ENCODE measurements at regions not wholly inside any gene's neighbourhood (a gene's known extent, or its start where the extent isn't known, plus 50 kb on each side); places are given as distances from the start of the nearest gene placed in this dataset.

DNA sequence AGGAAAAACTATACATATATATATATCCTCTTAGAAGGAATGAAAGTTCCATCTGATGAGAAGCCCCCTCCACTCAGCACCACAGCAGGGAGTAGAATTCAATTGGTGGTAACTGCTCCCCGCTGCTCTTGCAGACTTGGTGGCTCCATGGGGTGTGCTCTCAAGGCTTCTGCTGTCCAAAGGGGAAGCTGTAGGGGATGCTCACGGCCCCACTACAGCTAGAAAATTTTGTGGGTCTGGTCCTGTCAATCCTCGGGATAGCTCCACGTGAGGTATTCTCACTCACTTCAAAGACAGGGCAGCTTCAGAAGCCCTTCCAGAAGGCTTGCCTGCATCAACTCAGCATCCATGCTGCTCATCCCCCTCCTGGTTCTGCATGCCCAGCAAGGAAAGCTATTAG, 247.2 kb downstream of the CETN3 start:
- FAIRE-seq: no peak
- H3K4me2 ChIP-seq (ENCODE audit: low read length): no peak overlapping the region
- Mint-ChIP-seq H3K27ac (ENCODE audit: unreplicated experiment) (no peak overlapping the region), H3K9me3 (ENCODE audit: unreplicated experiment) (no peaks in the 10 kb centered on the region), H3K4me3 (ENCODE audit: unreplicated experiment) (no peak overlapping the region), H3K27me3 (ENCODE audit: low read depth, unreplicated experiment) (peaks cover 5% of the 10 kb centered on the region), H3K36me3 (ENCODE audit: low read depth, unreplicated experiment) (no peaks in the 10 kb centered on the region), H3K4me1 (ENCODE audit: low read depth, unreplicated experiment) (peaks cover 3% of the 10 kb centered on the region)
- H3K9ac ChIP-seq (ENCODE audit: low read length): no peak overlapping the region
- no peak overlapping the region for H3K4me3 ChIP-seq (ENCODE audit: insufficient read depth, low read depth, low read length)
- H3K79me2 ChIP-seq (ENCODE audit: insufficient read depth, low read length): no peaks in the 10 kb centered on the region
- no peaks in the 10 kb centered on the region for H4K20me1 ChIP-seq (ENCODE audit: insufficient read depth, low read length)
- H3K36me3 ChIP-seq (ENCODE audit: insufficient read depth, low read length): no peaks in the 10 kb centered on the region
- no peak for DNase-seq (ENCODE audit: low read depth)
- no peak overlapping the region for H3K27ac ChIP-seq (ENCODE audit: low read depth, low read length)
- H3K27me3 ChIP-seq (ENCODE audit: insufficient read depth, low read length): no peaks in the 10 kb centered on the region
- no peaks in the 10 kb centered on the region for H3K4me1 ChIP-seq (ENCODE audit: insufficient read depth, low read length)
- no peaks in the 10 kb centered on the region for H3K9me3 ChIP-seq (ENCODE audit: insufficient read depth, low read depth, low read length)
- TF ChIP-seq EZH2 (IDR thresholded peaks at IDR 0.05; ENCODE audit: insufficient read depth, low read length): no peak
- TF ChIP-seq, protein P1, sequence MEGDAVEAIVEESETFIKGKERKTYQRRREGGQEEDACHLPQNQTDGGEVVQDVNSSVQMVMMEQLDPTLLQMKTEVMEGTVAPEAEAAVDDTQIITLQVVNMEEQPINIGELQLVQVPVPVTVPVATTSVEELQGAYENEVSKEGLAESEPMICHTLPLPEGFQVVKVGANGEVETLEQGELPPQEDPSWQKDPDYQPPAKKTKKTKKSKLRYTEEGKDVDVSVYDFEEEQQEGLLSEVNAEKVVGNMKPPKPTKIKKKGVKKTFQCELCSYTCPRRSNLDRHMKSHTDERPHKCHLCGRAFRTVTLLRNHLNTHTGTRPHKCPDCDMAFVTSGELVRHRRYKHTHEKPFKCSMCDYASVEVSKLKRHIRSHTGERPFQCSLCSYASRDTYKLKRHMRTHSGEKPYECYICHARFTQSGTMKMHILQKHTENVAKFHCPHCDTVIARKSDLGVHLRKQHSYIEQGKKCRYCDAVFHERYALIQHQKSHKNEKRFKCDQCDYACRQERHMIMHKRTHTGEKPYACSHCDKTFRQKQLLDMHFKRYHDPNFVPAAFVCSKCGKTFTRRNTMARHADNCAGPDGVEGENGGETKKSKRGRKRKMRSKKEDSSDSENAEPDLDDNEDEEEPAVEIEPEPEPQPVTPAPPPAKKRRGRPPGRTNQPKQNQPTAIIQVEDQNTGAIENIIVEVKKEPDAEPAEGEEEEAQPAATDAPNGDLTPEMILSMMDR (IDR thresholded peaks at IDR 0.05; ENCODE audit: insufficient read depth, low read depth, low read length): no peak
- H2AFZ ChIP-seq (ENCODE audit: low read depth, low read length): no peak overlapping the region

DNA sequence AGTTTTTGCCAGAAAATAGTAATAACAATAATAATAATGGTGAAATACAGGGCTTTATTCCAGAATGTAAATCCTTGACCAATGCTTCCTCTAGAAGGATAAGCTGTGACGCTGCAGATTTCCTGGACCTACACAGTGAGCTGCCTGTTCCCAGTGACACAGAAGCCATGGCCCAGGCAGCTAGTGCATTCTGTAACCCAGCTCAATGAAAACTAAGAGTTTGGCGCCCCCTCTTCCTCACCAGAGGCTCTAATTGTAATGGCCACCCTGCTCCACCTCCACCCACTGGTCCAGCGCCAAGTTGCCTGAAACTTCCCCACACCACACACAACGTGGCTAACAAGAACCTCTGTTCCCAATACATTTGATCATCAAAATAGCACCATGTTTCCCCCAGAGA, 248.1 kb downstream of the CETN3 start:
- H3K27me3 ChIP-seq (ENCODE audit: insufficient read depth, low read length): no peaks in the 10 kb centered on the region
- no peak overlapping the region for H2AFZ ChIP-seq (ENCODE audit: low read depth, low read length)
- no peak overlapping the region for H3K27ac ChIP-seq (ENCODE audit: low read depth, low read length)
- DNase-seq (ENCODE audit: low read depth): peak; percentile 10
- H3K27ac Mint-ChIP-seq (ENCODE audit: unreplicated experiment): no peak overlapping the region
- no peaks in the 10 kb centered on the region for H3K9me3 Mint-ChIP-seq (ENCODE audit: unreplicated experiment)
- H3K4me3 Mint-ChIP-seq (ENCODE audit: unreplicated experiment): no peak overlapping the region
- no peaks in the 10 kb centered on the region for H3K36me3 ChIP-seq (ENCODE audit: insufficient read depth, low read length)
- no peaks in the 10 kb centered on the region for H3K79me2 ChIP-seq (ENCODE audit: insufficient read depth, low read length)
- no peak overlapping the region for H3K9ac ChIP-seq (ENCODE audit: low read length)
- peaks cover 2% of the 10 kb centered on the region for H3K27me3 Mint-ChIP-seq (ENCODE audit: low read depth, unreplicated experiment)
- FAIRE-seq: no peak
- H3K9me3 ChIP-seq (ENCODE audit: insufficient read depth, low read depth, low read length): no peaks in the 10 kb centered on the region
- TF ChIP-seq, protein P1 (IDR thresholded peaks at IDR 0.05; ENCODE audit: insufficient read depth, low read depth, low read length): peak; percentile 15
- no peak for TF ChIP-seq EZH2 (IDR thresholded peaks at IDR 0.05; ENCODE audit: insufficient read depth, low read length)
- no peaks in the 10 kb centered on the region for H4K20me1 ChIP-seq (ENCODE audit: insufficient read depth, low read length)
- H3K36me3 Mint-ChIP-seq (ENCODE audit: low read depth, unreplicated experiment): no peaks in the 10 kb centered on the region
- no peak overlapping the region for H3K4me3 ChIP-seq (ENCODE audit: insufficient read depth, low read depth, low read length)
- no peak overlapping the region for H3K4me2 ChIP-seq (ENCODE audit: low read length)
- peaks cover 3% of the 10 kb centered on the region for H3K4me1 Mint-ChIP-seq (ENCODE audit: low read depth, unreplicated experiment)
- H3K4me1 ChIP-seq (ENCODE audit: insufficient read depth, low read length): no peaks in the 10 kb centered on the region

DNA sequence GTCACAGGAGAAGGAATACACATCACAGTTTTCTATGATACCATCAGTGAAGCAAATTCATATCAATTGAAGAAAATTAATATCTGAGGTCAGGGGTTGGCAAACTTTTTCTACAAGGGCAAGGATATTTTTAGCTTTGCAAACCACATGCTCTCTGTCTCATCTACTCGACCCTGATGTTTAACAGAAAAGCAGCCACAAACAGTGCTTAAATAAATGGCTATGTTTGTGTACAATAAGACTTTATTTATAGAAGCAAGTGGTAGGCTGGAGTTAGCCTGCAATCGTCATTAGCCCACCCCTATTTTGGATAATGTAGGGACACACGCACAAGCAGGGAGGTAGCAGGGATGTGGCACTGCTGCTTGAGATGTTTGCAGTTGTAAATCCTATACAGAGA, 251.4 kb downstream of the CETN3 start:
- H3K4me1 Mint-ChIP-seq (ENCODE audit: low read depth, unreplicated experiment): peaks cover 3% of the 10 kb centered on the region
- H3K9me3 Mint-ChIP-seq (ENCODE audit: unreplicated experiment): peaks cover 4% of the 10 kb centered on the region
- H3K36me3 ChIP-seq (ENCODE audit: insufficient read depth, low read length): no peaks in the 10 kb centered on the region
- H3K9ac ChIP-seq (ENCODE audit: low read length): no peak overlapping the region
- no peaks in the 10 kb centered on the region for H4K20me1 ChIP-seq (ENCODE audit: insufficient read depth, low read length)
- no peak overlapping the region for H3K4me3 ChIP-seq (ENCODE audit: insufficient read depth, low read depth, low read length)
- H3K4me2 ChIP-seq (ENCODE audit: low read length): no peak overlapping the region
- peaks cover 2% of the 10 kb centered on the region for H3K27me3 Mint-ChIP-seq (ENCODE audit: low read depth, unreplicated experiment)
- H3K4me3 Mint-ChIP-seq (ENCODE audit: unreplicated experiment): no peak overlapping the region
- H3K27ac Mint-ChIP-seq (ENCODE audit: unreplicated experiment): no peak overlapping the region
- no peaks in the 10 kb centered on the region for H3K4me1 ChIP-seq (ENCODE audit: insufficient read depth, low read length)
- H3K36me3 Mint-ChIP-seq (ENCODE audit: low read depth, unreplicated experiment): no peaks in the 10 kb centered on the region
- no peak overlapping the region for H2AFZ ChIP-seq (ENCODE audit: low read depth, low read length)
- FAIRE-seq: no peak
- no peak for DNase-seq (ENCODE audit: low read depth)
- no peak overlapping the region for H3K27ac ChIP-seq (ENCODE audit: low read depth, low read length)
- H3K79me2 ChIP-seq (ENCODE audit: insufficient read depth, low read length): no peaks in the 10 kb centered on the region
- H3K27me3 ChIP-seq (ENCODE audit: insufficient read depth, low read length): no peaks in the 10 kb centered on the region
- H3K9me3 ChIP-seq (ENCODE audit: insufficient read depth, low read depth, low read length): no peaks in the 10 kb centered on the region
- TF ChIP-seq, protein P1 (IDR thresholded peaks at IDR 0.05; ENCODE audit: insufficient read depth, low read depth, low read length): no peak
- no peak for TF ChIP-seq EZH2 (IDR thresholded peaks at IDR 0.05; ENCODE audit: insufficient read depth, low read length)
